OCI-LY1 (cell line): ENCODE measurements at regions not wholly inside any gene's neighbourhood (a gene's known extent, or its start where the extent isn't known, plus 50 kb on each side); places are given as distances from the start of the nearest gene placed in this dataset.
"Not testable (repeated sequence)": the region's sequence is repeated elsewhere in the genome, so short reads cannot be mapped to it uniquely, and the experiment has no call there.

Source experiments
- H2AFZ ChIP-seq: fragments of 200-600 bp; sonication (generic), shearing (Covaris generic); 2 replicates; pipeline ENCODE4 v1.6.0; 2014; ENCODE audit warnings: antibody characterized with exemption, mild to moderate bottlenecking, low read length
- H3F3A ChIP-seq: fragments of 200-600 bp; sonication (generic), shearing (Covaris generic); 2 replicates; pipeline ENCODE4 v1.6.0; 2014; ENCODE audit warnings: mild to moderate bottlenecking, antibody characterized with exemption, low read length, moderate library complexity; ENCODE audit not compliant: insufficient read depth
- H3K27ac ChIP-seq: fragments of 200-600 bp; sonication (generic); 2 replicates; pipeline ENCODE4 v1.5.1; 2014; ENCODE audit warnings: low read length, mixed run types, mild to moderate bottlenecking, low read depth; ENCODE audit not compliant: poor library complexity, severe bottlenecking
- H3K27me3 ChIP-seq: fragments of 200-600 bp; sonication (generic); 2 replicates; pipeline ENCODE4 v1.6.0; 2014; ENCODE audit warnings: antibody characterized with exemption, mild to moderate bottlenecking, low read length, moderate library complexity; ENCODE audit not compliant: insufficient read depth
- H3K36me3 ChIP-seq: fragments of 200-600 bp; sonication (generic); 2 replicates; pipeline ENCODE4 v1.6.1; 2014; ENCODE audit warnings: mild to moderate bottlenecking, antibody characterized with exemption, low read length, moderate library complexity, mixed read lengths; ENCODE audit not compliant: insufficient read depth
- H3K4me1 ChIP-seq: fragments of 200-600 bp; sonication (generic); 2 replicates; pipeline ENCODE4 v1.5.1; 2014; ENCODE audit warnings: mild to moderate bottlenecking, low read length, moderate library complexity; ENCODE audit not compliant: insufficient read depth, severe bottlenecking
- H3K4me2 ChIP-seq: fragments of 200-600 bp; sonication (generic), shearing (Covaris generic); 2 replicates; pipeline ENCODE4 v1.6.1; 2014; ENCODE audit warnings: low read length
- H3K4me3 ChIP-seq: fragments of 200-600 bp; sonication (generic); 2 replicates; pipeline ENCODE4 v1.5.1; 2014; ENCODE audit warnings: low read length, low read depth, mild to moderate bottlenecking, mixed read lengths; ENCODE audit not compliant: poor library complexity, severe bottlenecking
- H3K79me2 ChIP-seq: fragments of 200-600 bp; shearing (Covaris generic); 2 replicates; pipeline ENCODE4 v1.6.1; 2016; ENCODE audit warnings: mixed run types, low read length, mixed read lengths; ENCODE audit not compliant: insufficient read depth
- H3K9ac ChIP-seq: fragments of 200-600 bp; sonication (generic), shearing (Covaris generic); 2 replicates; pipeline ENCODE4 v1.6.1; 2014; ENCODE audit warnings: mild to moderate bottlenecking, low read length, mixed read lengths
- H3K9me2 ChIP-seq: fragments of 200-600 bp; sonication (generic), shearing (Covaris generic); 2 replicates; pipeline ENCODE4 v1.6.1; 2014; ENCODE audit warnings: low read depth, mild to moderate bottlenecking, low read length, mixed read lengths
- H3K9me3 ChIP-seq: fragments of 200-600 bp; shearing (Covaris generic); 2 replicates; pipeline ENCODE4 v1.6.1; 2014; ENCODE audit warnings: low read length, mixed read lengths
- H4K20me1 ChIP-seq: fragments of 200-600 bp; sonication (generic), shearing (Covaris generic); 2 replicates; pipeline ENCODE4 v1.6.0; 2016; ENCODE audit warnings: mild to moderate bottlenecking, low read length; ENCODE audit not compliant: insufficient read depth
- EZH2 ChIP-seq: fragments of 200-600 bp; sonication (generic), shearing (Covaris generic); IDR thresholded peaks from 2 replicates; pipeline ENCODE4 v1.8.0; 2017; ENCODE audit warnings: borderline replicate concordance, mixed run types, mild to moderate bottlenecking, antibody characterized with exemption, low read length, moderate library complexity, mixed read lengths
- TF ChIP-seq, protein P1 (sequence below): fragments of 200-600 bp; sonication (generic), shearing (Covaris generic); IDR thresholded peaks from 2 replicates; pipeline ENCODE4 v1.5.1; 2017; ENCODE audit warnings: mild to moderate bottlenecking, antibody characterized with exemption, low read length, moderate library complexity, mixed read lengths

DNA sequence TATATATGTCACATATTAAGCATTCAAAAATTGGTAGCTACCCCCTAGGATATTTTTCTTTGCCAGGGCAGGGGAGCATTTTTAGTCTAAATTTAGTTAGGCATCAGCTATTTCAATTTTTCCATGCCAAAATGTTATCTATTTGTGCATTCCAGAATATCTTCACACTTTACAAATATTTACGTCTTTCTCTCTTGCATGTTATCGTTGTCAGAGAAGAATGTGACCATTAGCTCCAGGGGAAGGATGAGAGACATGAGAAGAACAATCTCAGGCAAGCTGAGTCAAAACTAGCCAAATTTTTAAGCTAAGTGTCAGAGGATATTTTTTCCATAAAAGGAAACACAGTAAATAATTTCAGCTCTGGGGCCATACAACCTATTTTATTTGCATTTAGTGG is 885.0 kb upstream of the EPHA5 start:
- no peaks in the 10 kb centered on the region for H4K20me1 ChIP-seq
- H3K9ac ChIP-seq = no peak overlapping the region
- no peak for TF ChIP-seq EZH2
- TF ChIP-seq, protein P1, sequence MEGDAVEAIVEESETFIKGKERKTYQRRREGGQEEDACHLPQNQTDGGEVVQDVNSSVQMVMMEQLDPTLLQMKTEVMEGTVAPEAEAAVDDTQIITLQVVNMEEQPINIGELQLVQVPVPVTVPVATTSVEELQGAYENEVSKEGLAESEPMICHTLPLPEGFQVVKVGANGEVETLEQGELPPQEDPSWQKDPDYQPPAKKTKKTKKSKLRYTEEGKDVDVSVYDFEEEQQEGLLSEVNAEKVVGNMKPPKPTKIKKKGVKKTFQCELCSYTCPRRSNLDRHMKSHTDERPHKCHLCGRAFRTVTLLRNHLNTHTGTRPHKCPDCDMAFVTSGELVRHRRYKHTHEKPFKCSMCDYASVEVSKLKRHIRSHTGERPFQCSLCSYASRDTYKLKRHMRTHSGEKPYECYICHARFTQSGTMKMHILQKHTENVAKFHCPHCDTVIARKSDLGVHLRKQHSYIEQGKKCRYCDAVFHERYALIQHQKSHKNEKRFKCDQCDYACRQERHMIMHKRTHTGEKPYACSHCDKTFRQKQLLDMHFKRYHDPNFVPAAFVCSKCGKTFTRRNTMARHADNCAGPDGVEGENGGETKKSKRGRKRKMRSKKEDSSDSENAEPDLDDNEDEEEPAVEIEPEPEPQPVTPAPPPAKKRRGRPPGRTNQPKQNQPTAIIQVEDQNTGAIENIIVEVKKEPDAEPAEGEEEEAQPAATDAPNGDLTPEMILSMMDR = no peak
- no peaks in the 10 kb centered on the region for H3F3A ChIP-seq
- H3K79me2 ChIP-seq = no peaks in the 10 kb centered on the region
- no peaks in the 10 kb centered on the region for H3K36me3 ChIP-seq
- no peaks in the 10 kb centered on the region for H3K27me3 ChIP-seq
- no peak overlapping the region for H3K27ac ChIP-seq
- H3K4me3 ChIP-seq = no peak overlapping the region
- no peaks in the 10 kb centered on the region for H3K9me3 ChIP-seq
- no peaks in the 10 kb centered on the region for H3K4me1 ChIP-seq
- no peaks in the 10 kb centered on the region for H3K9me2 ChIP-seq
- H3K4me2 ChIP-seq = no peak overlapping the region
- no peak overlapping the region for H2AFZ ChIP-seq

DNA sequence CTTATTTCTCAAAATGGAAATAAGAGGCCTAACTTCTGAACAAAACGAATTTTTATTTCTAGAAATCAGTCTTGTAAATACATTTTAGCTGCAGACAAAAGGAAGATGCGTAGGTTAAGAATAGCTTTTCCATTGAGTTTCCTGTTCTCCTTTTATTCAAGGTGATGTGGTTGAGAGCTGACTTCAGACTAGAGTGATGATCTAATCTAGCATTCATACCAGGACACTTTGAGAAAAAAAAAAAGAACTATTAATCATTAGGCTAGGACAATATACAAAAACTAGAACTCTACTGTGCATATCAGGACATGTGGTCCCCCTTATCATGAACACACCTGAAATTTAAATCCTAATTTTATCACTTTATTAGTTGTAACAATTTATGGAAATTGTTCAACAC is 884.5 kb upstream of the EPHA5 start:
- Histone ChIP-seq H3K9me3 (no peaks in the 10 kb centered on the region), H3K36me3 (no peaks in the 10 kb centered on the region), H3K27ac (no peak overlapping the region), H4K20me1 (no peaks in the 10 kb centered on the region), H3K79me2 (no peaks in the 10 kb centered on the region), H3K4me1 (no peaks in the 10 kb centered on the region), H2AFZ (no peak overlapping the region), H3K9ac (no peak overlapping the region), H3K4me2 (no peak overlapping the region), H3K27me3 (no peaks in the 10 kb centered on the region), H3K9me2 (no peaks in the 10 kb centered on the region), H3K4me3 (no peak overlapping the region), H3F3A (no peaks in the 10 kb centered on the region)
- TF ChIP-seq EZH2 = no peak
- TF ChIP-seq, protein P1 = no peak

GRCh38 chr4:66545301-66545700 is 875.0 kb upstream of the EPHA5 start:
- H3K27ac ChIP-seq, H3F3A ChIP-seq, H3K9me2 ChIP-seq, H3K4me1 ChIP-seq, H3K4me2 ChIP-seq, H3K27me3 ChIP-seq, H3K4me3 ChIP-seq, H3K9ac ChIP-seq, H3K79me2 ChIP-seq, H2AFZ ChIP-seq, H4K20me1 ChIP-seq, H3K9me3 ChIP-seq, H3K36me3 ChIP-seq: not testable (repeated sequence)

- TF ChIP-seq, protein P1 = no peak
- TF ChIP-seq EZH2 = no peak
- no peaks in the 10 kb centered on the region for H3K9me2 ChIP-seq
- no peaks in the 10 kb centered on the region for H3K36me3 ChIP-seq
- no peak overlapping the region for H3K9ac ChIP-seq
- H4K20me1 ChIP-seq = no peaks in the 10 kb centered on the region
- H3K4me2 ChIP-seq = no peak overlapping the region
- H3F3A ChIP-seq = no peaks in the 10 kb centered on the region
- H2AFZ ChIP-seq = no peak overlapping the region
- no peaks in the 10 kb centered on the region for H3K9me3 ChIP-seq
- H3K4me1 ChIP-seq = no peaks in the 10 kb centered on the region
- no peak overlapping the region for H3K27ac ChIP-seq
- no peaks in the 10 kb centered on the region for H3K79me2 ChIP-seq
- H3K4me3 ChIP-seq = no peak overlapping the region
- no peaks in the 10 kb centered on the region for H3K27me3 ChIP-seq
Measured at GRCh38 chr4:66544281-66544680, 874.0 kb upstream of the EPHA5 start.
